ENCODE measurements at regions not wholly inside any gene's neighbourhood (a gene's known extent, or its start where the extent isn't known, plus 50 kb on each side); places are given as distances from the start of the nearest gene placed in this dataset.

DNA sequence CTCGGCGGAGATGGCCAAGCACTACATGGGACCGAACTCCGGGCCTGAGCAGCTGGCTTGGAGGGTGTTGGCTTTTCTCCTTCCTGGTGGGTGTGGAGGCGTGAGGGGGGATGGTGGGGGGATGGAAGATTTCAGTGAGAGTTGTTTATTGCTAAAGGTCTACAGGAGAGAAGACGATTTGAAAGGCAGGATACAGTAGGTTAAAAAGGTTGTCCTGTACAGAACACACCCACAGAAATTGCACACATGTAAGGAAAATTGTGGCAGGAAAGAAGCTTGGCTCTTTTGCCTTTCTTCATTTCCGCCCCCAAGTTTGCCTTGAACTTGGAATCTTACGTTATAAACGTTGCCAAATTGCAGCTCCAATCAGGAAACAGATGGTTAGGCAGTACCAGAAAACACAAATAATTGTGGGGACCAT, 74.1 kb upstream of the STOX2 start:
- TF ChIP-seq, protein P1, sequence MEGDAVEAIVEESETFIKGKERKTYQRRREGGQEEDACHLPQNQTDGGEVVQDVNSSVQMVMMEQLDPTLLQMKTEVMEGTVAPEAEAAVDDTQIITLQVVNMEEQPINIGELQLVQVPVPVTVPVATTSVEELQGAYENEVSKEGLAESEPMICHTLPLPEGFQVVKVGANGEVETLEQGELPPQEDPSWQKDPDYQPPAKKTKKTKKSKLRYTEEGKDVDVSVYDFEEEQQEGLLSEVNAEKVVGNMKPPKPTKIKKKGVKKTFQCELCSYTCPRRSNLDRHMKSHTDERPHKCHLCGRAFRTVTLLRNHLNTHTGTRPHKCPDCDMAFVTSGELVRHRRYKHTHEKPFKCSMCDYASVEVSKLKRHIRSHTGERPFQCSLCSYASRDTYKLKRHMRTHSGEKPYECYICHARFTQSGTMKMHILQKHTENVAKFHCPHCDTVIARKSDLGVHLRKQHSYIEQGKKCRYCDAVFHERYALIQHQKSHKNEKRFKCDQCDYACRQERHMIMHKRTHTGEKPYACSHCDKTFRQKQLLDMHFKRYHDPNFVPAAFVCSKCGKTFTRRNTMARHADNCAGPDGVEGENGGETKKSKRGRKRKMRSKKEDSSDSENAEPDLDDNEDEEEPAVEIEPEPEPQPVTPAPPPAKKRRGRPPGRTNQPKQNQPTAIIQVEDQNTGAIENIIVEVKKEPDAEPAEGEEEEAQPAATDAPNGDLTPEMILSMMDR (IDR thresholded peaks at IDR 0.05): no peak
- TF ChIP-seq EP300 (IDR thresholded peaks at IDR 0.05): no peak
- no peak for TF ChIP-seq POLR2A (IDR thresholded peaks at IDR 0.05)

Data from gastroesophageal sphincter (tissue), 3 donors.